Keratinocyte (primary cell): ENCODE measurements at regions not wholly inside any gene's neighbourhood (a gene's known extent, or its start where the extent isn't known, plus 50 kb on each side); places are given as distances from the start of the nearest gene placed in this dataset.

ENCODE experiments used
- DNase-seq: peaks from one replicate; pipeline ENCODE4 v3.0.0-alpha.2; 2011; ENCODE audit warnings: low read depth, missing footprints, low spot score
- FAIRE-seq: peaks from 2 replicates; lab custom pipeline; 2011; peaks lifted over from hg19 to GRCh38; lab: Jason Lieb, UNC
- H2AFZ ChIP-seq: 2 replicates; pipeline ENCODE4 v1.6.0; 2012; ENCODE audit warnings: low read length, control low read depth, inconsistent platforms; ENCODE audit not compliant: control insufficient read depth
- H3K27ac ChIP-seq: 2 replicates; pipeline ENCODE4 v1.5.1; 2011; ENCODE audit warnings: low read length; ENCODE audit not compliant: control insufficient read depth, insufficient read depth
- H3K27me3 ChIP-seq: 3 replicates; pipeline ENCODE4 v1.6.0; 2011; ENCODE audit warnings: low read length; ENCODE audit not compliant: control insufficient read depth, insufficient read depth; ENCODE audit errors: extremely low read depth
- H3K36me3 ChIP-seq, 2 experiments: 2 replicates in 1 of 2; 3 replicates in 1 of 2; pipeline ENCODE4 v1.5.1; 2011; ENCODE audit warnings: low read length in 2 of 2, mild to moderate bottlenecking in 1 of 2; ENCODE audit not compliant: control insufficient read depth in 2 of 2, insufficient read depth in 2 of 2; ENCODE audit errors: extremely low read depth in 1 of 2
- H3K4me1 ChIP-seq: 3 replicates; pipeline ENCODE4 v1.5.1; 2011; ENCODE audit warnings: low read length; ENCODE audit not compliant: control insufficient read depth, insufficient read depth; ENCODE audit errors: extremely low read depth
- H3K4me2 ChIP-seq: 3 replicates; pipeline ENCODE4 v1.6.0; 2011; ENCODE audit warnings: low read depth, low read length; ENCODE audit not compliant: control insufficient read depth, insufficient read depth; ENCODE audit errors: extremely low read depth
- H3K4me3 ChIP-seq, 3 experiments: fragments of 200-600 bp in 1 of 3; sonication (generic) in 1 of 3; 2 replicates in 2 of 3; 3 replicates in 1 of 3; pipeline ENCODE4 v1.5.1; 2011 to 2016; ENCODE audit warnings: low read length in 3 of 3, mild to moderate bottlenecking in 3 of 3, control low read depth in 2 of 3, inconsistent platforms in 1 of 3, low read depth in 1 of 3, mixed read lengths in 1 of 3, mixed run types in 1 of 3, moderate library complexity in 1 of 3; ENCODE audit not compliant: control insufficient read depth in 2 of 3, insufficient read depth in 2 of 3; ENCODE audit errors: extremely low read depth in 1 of 3
- H3K79me2 ChIP-seq: 2 replicates; pipeline ENCODE4 v1.6.0; 2012; ENCODE audit warnings: low read length; ENCODE audit not compliant: control insufficient read depth, insufficient read depth
- H3K9ac ChIP-seq: 3 replicates; pipeline ENCODE4 v1.6.0; 2011; ENCODE audit warnings: low read length; ENCODE audit not compliant: control insufficient read depth, insufficient read depth; ENCODE audit errors: extremely low read depth
- H3K9me1 ChIP-seq: 3 replicates; pipeline ENCODE4 v1.6.0; 2011; ENCODE audit warnings: low read length; ENCODE audit not compliant: control insufficient read depth, insufficient read depth; ENCODE audit errors: extremely low read depth
- H3K9me3 ChIP-seq: 2 replicates; pipeline ENCODE4 v1.5.1; 2012; ENCODE audit warnings: low read depth, low read length; ENCODE audit not compliant: control insufficient read depth
- H4K20me1 ChIP-seq: 3 replicates; pipeline ENCODE4 v1.6.0; 2011; ENCODE audit warnings: low read length; ENCODE audit not compliant: control insufficient read depth, insufficient read depth; ENCODE audit errors: extremely low read depth
- CTCF ChIP-seq, 3 experiments: IDR thresholded peaks in 1 of 3; conservative IDR thresholded peaks in 1 of 3; optimal IDR thresholded peaks in 1 of 3; 2 replicates in 2 of 3; 3 replicates in 1 of 3; pipeline versions ENCODE3 to v1.5.1; 2011; ENCODE audit warnings: low read length in 3 of 3, mild to moderate bottlenecking in 3 of 3, moderate library complexity in 2 of 3, control low read depth in 1 of 3, inconsistent platforms in 1 of 3; ENCODE audit not compliant: insufficient read depth in 2 of 3; ENCODE audit errors: extremely low read depth in 1 of 3
- EZH2 ChIP-seq: IDR thresholded peaks from one replicate; pipeline ENCODE4 v1.6.1; 2012; ENCODE audit warnings: inconsistent platforms, mild to moderate bottlenecking, low read length, moderate library complexity
- dilution Hi-C: fragments of 300-500 bp; cut with MboI; formaldehyde crosslinking; loops from one replicate; pipeline ENCODE4 v1.7.0; 2020; ENCODE audit warnings: low sequenced_read_pairs; ENCODE audit not compliant: extremely low pct_ligation_motif_present

GRCh38 chr3:191543018-191543417, 82.1 kb downstream of the PYDC2 start:
- dilution Hi-C loops = no loop called here
- H3K27me3 ChIP-seq = no peaks in the 10 kb centered on the region
- DNase-seq (no peak), FAIRE-seq (no peak)
- H3K79me2 ChIP-seq = no peaks in the 10 kb centered on the region
- H3K4me3 ChIP-seq = no peak overlapping the region
- H3K9ac ChIP-seq = no peak overlapping the region
- TF ChIP-seq CTCF (optimal IDR thresholded peaks at IDR 0.05 in 1 of 3, IDR thresholded peaks at IDR 0.05 in 1 of 3, conservative IDR thresholded peaks at IDR 0.05 in 1 of 3; ENCODE audit: extremely low read depth in 1 of 3, insufficient read depth in 2 of 3, low read length in 3 of 3) (no peak), EZH2 (no peak)
- H3K9me1 ChIP-seq = no peaks in the 10 kb centered on the region
- no peaks in the 10 kb centered on the region for H3K9me3 ChIP-seq
- no peak overlapping the region for H2AFZ ChIP-seq
- no peak overlapping the region for H3K27ac ChIP-seq
- no peaks in the 10 kb centered on the region for H3K4me1 ChIP-seq
- H4K20me1 ChIP-seq = no peaks in the 10 kb centered on the region
- H3K36me3 ChIP-seq = no peaks in the 10 kb centered on the region
- no peak overlapping the region for H3K4me2 ChIP-seq

- Histone ChIP-seq H3K4me3 (no peak overlapping the region), H3K36me3 (no peaks in the 10 kb centered on the region), H3K9me3 (no peaks in the 10 kb centered on the region), H3K79me2 (no peaks in the 10 kb centered on the region), H4K20me1 (no peaks in the 10 kb centered on the region), H3K4me1 (no peaks in the 10 kb centered on the region), H3K27ac (no peak overlapping the region), H3K4me2 (no peak overlapping the region), H3K9me1 (no peaks in the 10 kb centered on the region), H2AFZ (no peak overlapping the region), H3K9ac (no peak overlapping the region), H3K27me3 (no peaks in the 10 kb centered on the region)
- no peak for FAIRE-seq
- no peak for TF ChIP-seq CTCF (optimal IDR thresholded peaks at IDR 0.05 in 1 of 3, IDR thresholded peaks at IDR 0.05 in 1 of 3, conservative IDR thresholded peaks at IDR 0.05 in 1 of 3; ENCODE audit: extremely low read depth in 1 of 3, insufficient read depth in 2 of 3, low read length in 3 of 3)
- no peak for TF ChIP-seq EZH2
- no peak for DNase-seq
- dilution Hi-C loops = no loop called here
These were observed 82.9 kb downstream of the PYDC2 start for GRCh38 chr3:191543897-191544296.
